H1 (cell line): ENCODE measurements at regions not wholly inside any gene's neighbourhood (a gene's known extent, or its start where the extent isn't known, plus 50 kb on each side); places are given as distances from the start of the nearest gene placed in this dataset.

ENCODE experiments used
- CTCF ChIA-PET: fragments of 300-600 bp; sonication (Branson Sonifier 250); formaldehyde crosslinking; loops from one replicate; lab custom pipeline; 2021; ENCODE audit not compliant: partially characterized antibody; lab: Charles Lee
- POLR2A ChIA-PET: fragments of 300-600 bp; sonication (Branson Sonifier 250); formaldehyde crosslinking; loops from one replicate; lab custom pipeline; 2021; ENCODE audit warnings: inconsistent platforms; ENCODE audit not compliant: partially characterized antibody; lab: Charles Lee
- DNase-seq, 2 experiments: peaks; one replicate each; pipeline versions ENCODE4 v3.0.0 to v3.0.0-alpha.2; 2010 to 2022; ENCODE audit warnings: low spot score in 2 of 2, low read depth in 1 of 2, mixed read lengths in 1 of 2
- FAIRE-seq: peaks from 2 replicates; lab custom pipeline; 2011; peaks lifted over from hg19 to GRCh38; lab: Jason Lieb, UNC
- H2AFZ ChIP-seq: 2 replicates; pipeline ENCODE4 v1.8.1; 2012; ENCODE audit warnings: low read length, inconsistent platforms
- H2AK5ac ChIP-seq: 2 replicates; pipeline ENCODE4 v1.6.1; 2013; ENCODE audit warnings: low read depth, low read length
- H2BK120ac ChIP-seq: replicated peaks from 2 replicates; pipeline ENCODE3; 2013; ENCODE audit warnings: low read depth, low read length, inconsistent platforms
- H2BK12ac ChIP-seq: 2 replicates; pipeline ENCODE4 v1.6.1; 2013; ENCODE audit warnings: low read depth, low read length
- H2BK15ac ChIP-seq: 2 replicates; pipeline ENCODE4 v1.6.1; 2013; ENCODE audit warnings: low read length
- H2BK20ac ChIP-seq: 2 replicates; pipeline ENCODE4 v1.6.1; 2013; ENCODE audit warnings: low read length
- H2BK5ac ChIP-seq: 2 replicates; pipeline ENCODE4 v1.6.1; 2013; ENCODE audit warnings: low read depth, low read length
- H3K14ac ChIP-seq: 2 replicates; pipeline ENCODE4 v1.6.1; 2013; ENCODE audit warnings: inconsistent platforms; ENCODE audit not compliant: insufficient read length
- H3K18ac ChIP-seq: 2 replicates; pipeline ENCODE4 v1.6.1; 2013; ENCODE audit warnings: low read length; ENCODE audit errors: extremely low read depth
- H3K23ac ChIP-seq: 2 replicates; pipeline ENCODE4 v1.6.1; 2013; ENCODE audit warnings: inconsistent platforms; ENCODE audit not compliant: insufficient read length
- H3K23me2 ChIP-seq: 2 replicates; pipeline ENCODE4 v1.6.1; 2013; ENCODE audit warnings: low read depth, low read length
- H3K27ac ChIP-seq: 2 replicates; pipeline ENCODE4 v1.6.1; 2011; ENCODE audit warnings: low read depth, low read length, inconsistent platforms
- H3K27me3 ChIP-seq, 4 experiments: replicated peaks in 1 of 4; 1 replicate in 1 of 4; 2 replicates in 3 of 4; pipeline versions ENCODE4 v1.6.1 to v1.8.1; 2011 to 2013; ENCODE audit warnings: low read length in 3 of 4, mild to moderate bottlenecking in 3 of 4, inconsistent platforms in 2 of 4, mixed read lengths in 2 of 4, moderate library complexity in 1 of 4; ENCODE audit not compliant: control insufficient read depth in 3 of 4, insufficient read depth in 3 of 4; ENCODE audit errors: extremely low read depth in 1 of 4
- H3K36me3 ChIP-seq, 4 experiments: 2 replicates each; pipeline versions ENCODE4 v1.6.1 to v1.8.1; 2011 to 2013; ENCODE audit warnings: mild to moderate bottlenecking in 4 of 4, low read length in 3 of 4, moderate library complexity in 2 of 4, control low read depth in 1 of 4, inconsistent platforms in 1 of 4; ENCODE audit not compliant: insufficient read depth in 4 of 4, control insufficient read depth in 2 of 4
- H3K4ac ChIP-seq: replicated peaks from 2 replicates; pipeline ENCODE3; 2013; ENCODE audit warnings: low read length, low read depth, mixed read lengths, inconsistent platforms; ENCODE audit not compliant: insufficient read length
- H3K4me1 ChIP-seq, 4 experiments: replicated peaks in 1 of 4; 1 replicate in 1 of 4; 2 replicates in 3 of 4; pipeline versions ENCODE4 v1.6.1 to v1.8.1; 2011 to 2013; ENCODE audit warnings: low read length in 3 of 4, inconsistent platforms in 2 of 4, mixed read lengths in 1 of 4; ENCODE audit not compliant: insufficient read depth in 4 of 4, control insufficient read depth in 3 of 4
- H3K4me2 ChIP-seq, 2 experiments: 2 replicates each; pipeline versions ENCODE4 v1.6.1 to v1.8.1; 2011 to 2013; ENCODE audit warnings: low read depth in 2 of 2, low read length in 2 of 2, control low read depth in 1 of 2, inconsistent platforms in 1 of 2, mild to moderate bottlenecking in 1 of 2; ENCODE audit not compliant: insufficient read depth in 1 of 2
- H3K4me3 ChIP-seq, 4 experiments: fragments of 200-600, 300-600 bp in 1 of 4; sonication (generic), shearing (Covaris generic), sonication (Bioruptor Twin) in 1 of 4; 2 replicates each; pipeline versions ENCODE4 v1.5.1 to v1.8.1; 2011 to 2016; ENCODE audit warnings: low read length in 4 of 4, low read depth in 3 of 4, control low read depth in 2 of 4, inconsistent platforms in 2 of 4, mild to moderate bottlenecking in 2 of 4, mixed read lengths in 1 of 4, moderate library complexity in 1 of 4; ENCODE audit not compliant: insufficient read depth in 2 of 4; ENCODE audit errors: extremely low read depth in 1 of 4
- H3K56ac ChIP-seq: replicated peaks from 2 replicates; pipeline ENCODE3; 2013; ENCODE audit warnings: low read depth, mild to moderate bottlenecking, mixed read lengths, low read length, inconsistent platforms; ENCODE audit not compliant: insufficient read length
- H3K79me1 ChIP-seq: 2 replicates; pipeline ENCODE4 v1.6.1; 2013; ENCODE audit warnings: low read depth, low read length, control low read depth
- H3K79me2 ChIP-seq, 2 experiments: 2 replicates each; pipeline versions ENCODE4 v1.6.1 to v1.8.1; 2012 to 2013; ENCODE audit warnings: low read length in 2 of 2, mild to moderate bottlenecking in 2 of 2, inconsistent platforms in 1 of 2; ENCODE audit not compliant: insufficient read depth in 2 of 2, control insufficient read depth in 1 of 2
- H3K9ac ChIP-seq, 4 experiments: replicated peaks in 1 of 4; 1 replicate in 1 of 4; 2 replicates in 3 of 4; pipeline versions ENCODE4 v1.6.1 to v1.8.1; 2011 to 2013; ENCODE audit warnings: low read depth in 3 of 4, low read length in 3 of 4, control low read depth in 2 of 4, mild to moderate bottlenecking in 2 of 4, moderate library complexity in 2 of 4, inconsistent platforms in 1 of 4; ENCODE audit errors: extremely low read depth in 1 of 4
- H3K9me3 ChIP-seq, 2 experiments: 2 replicates each; pipeline versions ENCODE4 v1.6.1 to v1.8.1; 2012 to 2013; ENCODE audit warnings: mild to moderate bottlenecking in 2 of 2, moderate library complexity in 2 of 2, control low read depth in 1 of 2, inconsistent platforms in 1 of 2, low read depth in 1 of 2, low read length in 1 of 2, mixed read lengths in 1 of 2; ENCODE audit not compliant: insufficient read depth in 2 of 2
- H4K20me1 ChIP-seq, 2 experiments: replicated peaks in 1 of 2; 2 replicates each; pipeline versions ENCODE3 to v1.8.1; 2011 to 2013; ENCODE audit warnings: inconsistent platforms in 2 of 2, low read length in 2 of 2, mild to moderate bottlenecking in 1 of 2; ENCODE audit not compliant: insufficient read depth in 2 of 2, control insufficient read depth in 1 of 2
- H4K5ac ChIP-seq: 2 replicates; pipeline ENCODE4 v1.6.1; 2013; ENCODE audit warnings: low read length, low read depth, mixed read lengths, inconsistent platforms; ENCODE audit not compliant: insufficient read length
- H4K8ac ChIP-seq: 2 replicates; pipeline ENCODE4 v1.8.0; 2013; ENCODE audit warnings: mild to moderate bottlenecking, moderate library complexity, low read length, inconsistent platforms; ENCODE audit not compliant: insufficient read depth; ENCODE audit errors: extremely low read depth
- H4K91ac ChIP-seq: replicated peaks from 2 replicates; pipeline ENCODE3; 2013; ENCODE audit warnings: low read length, mixed read lengths, inconsistent platforms; ENCODE audit not compliant: insufficient read length
- BACH1 ChIP-seq: IDR thresholded peaks from 2 replicates; pipeline ENCODE4 v1.6.1; 2012; ENCODE audit warnings: low read length, improper control_type of control experiment
- CBX8 ChIP-seq: fragments of 300-800, 300-1000 bp; sonication (generic); IDR thresholded peaks from 2 replicates; pipeline ENCODE4 v1.7.1; 2016; ENCODE audit warnings: low read depth, low read length, borderline replicate concordance
- KDM4A ChIP-seq: IDR thresholded peaks from one replicate; pipeline ENCODE4 v1.7.1; 2012; ENCODE audit warnings: low read depth, mild to moderate bottlenecking, moderate library complexity, low read length, inconsistent platforms; ENCODE audit not compliant: severe bottlenecking
- MAFK ChIP-seq: IDR thresholded peaks from 2 replicates; pipeline ENCODE4 v1.6.1; 2012; ENCODE audit warnings: low read depth, mild to moderate bottlenecking, improper control_type of control experiment, low read length
- RFX5 ChIP-seq: IDR thresholded peaks from 2 replicates; pipeline ENCODE4 v1.6.1; 2011; ENCODE audit warnings: low read depth, low read length, improper control_type of control experiment, borderline replicate concordance
- SP2 ChIP-seq: IDR thresholded peaks from 2 replicates; pipeline ENCODE4 v1.6.1; 2012; ENCODE audit warnings: mild to moderate bottlenecking, low read length, inconsistent platforms
- SP4 ChIP-seq: IDR thresholded peaks from 2 replicates; pipeline ENCODE4 v1.6.1; 2012; ENCODE audit warnings: low read length, inconsistent platforms
- SRF ChIP-seq: IDR thresholded peaks from 2 replicates; pipeline ENCODE4 v1.6.1; 2011; ENCODE audit warnings: mild to moderate bottlenecking, low read depth, low read length, moderate library complexity
- TBP ChIP-seq: IDR thresholded peaks from 2 replicates; pipeline ENCODE4 v1.6.1; 2011; ENCODE audit warnings: low read depth, low read length, improper control_type of control experiment
- TCF12 ChIP-seq: IDR thresholded peaks from 2 replicates; pipeline ENCODE4 v1.6.1; 2011; ENCODE audit warnings: low read depth, mild to moderate bottlenecking, low read length
- ZNF274 ChIP-seq: IDR thresholded peaks from 2 replicates; pipeline ENCODE4 v1.7.0; 2012; ENCODE audit warnings: low read length, borderline replicate concordance; ENCODE audit errors: extremely low read depth
- WGBS, 2 experiments: shearing (Covaris generic) in 1 of 2; methylation state at CpG; one replicate each; pipeline versions ENCODE4 v1.1.6 to v1.1.7; 2013 to 2015; ENCODE audit warnings: low lambda C conversion rate in 2 of 2, mixed read lengths in 2 of 2, inconsistent platforms in 1 of 2, low coverage in 1 of 2, missing lambda C conversion rate in 1 of 2; ENCODE audit not compliant: insufficient replicate concordance in 2 of 2, insufficient coverage in 1 of 2, insufficient read length in 1 of 2; ENCODE audit errors: extremely low coverage in 1 of 2, missing lambda C conversion rate in 1 of 2; 5-methylcytosine and 5-hydroxymethylcytosine counted together

DNA sequence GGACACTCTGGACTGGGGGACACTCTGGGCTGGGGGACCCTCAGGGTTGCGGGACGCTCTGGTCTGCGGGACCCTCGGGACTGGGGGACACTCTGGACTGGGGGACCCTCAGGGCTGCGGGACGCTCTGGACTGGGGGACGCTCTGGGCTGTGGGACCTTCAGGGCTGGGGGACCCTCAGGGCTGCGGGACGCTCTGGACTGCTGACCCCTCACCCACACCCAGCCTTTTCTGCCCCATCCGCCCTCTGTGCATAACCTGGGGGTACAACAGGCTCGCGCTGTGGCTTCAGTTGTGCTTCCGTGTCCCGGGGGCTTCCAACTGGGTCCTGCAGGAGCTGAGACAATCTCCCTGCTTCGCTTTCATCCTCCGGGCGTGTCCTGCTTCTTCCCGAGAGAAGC lies 766.0 kb downstream of the TRIML1 start:
- Histone ChIP-seq H3K4ac (no peak overlapping the region), H2BK20ac (no peak overlapping the region), H3K36me3 (no peaks in the 10 kb centered on the region), H3K18ac (no peak overlapping the region), H3K79me2 (no peaks in the 10 kb centered on the region), H3K9ac (no peak overlapping the region), H3K9me3 (no peaks in the 10 kb centered on the region; a peak in 1 of 4 replicates), H2BK15ac (no peak overlapping the region), H3K23me2 (no peaks in the 10 kb centered on the region), H2BK5ac (no peak overlapping the region), H3K27ac (no peak overlapping the region), H4K91ac (no peak overlapping the region), H2BK120ac (no peak overlapping the region), H4K5ac (no peak overlapping the region), H3K4me1 (no peaks in the 10 kb centered on the region), H3K4me2 (no peak overlapping the region), H3K4me3 (no peak overlapping the region), H4K20me1 (no peaks in the 10 kb centered on the region), H3K23ac (no peak overlapping the region), H2AK5ac (no peak overlapping the region), H3K14ac (no peak overlapping the region), H2BK12ac (no peak overlapping the region), H4K8ac (no peak overlapping the region), H3K27me3 (no peaks in the 10 kb centered on the region), H3K79me1 (no peaks in the 10 kb centered on the region), H3K56ac (no peak overlapping the region), H2AFZ (no peak overlapping the region)
- WGBS, 2 experiments: 86% methylated on average over 11 of the region's 18 CpGs; no CpG with 5 or more reads in 1 of the 2 experiments
- CTCF ChIA-PET: no interaction called here
- FAIRE-seq: no peak
- POLR2A ChIA-PET: no interaction called here
- TF ChIP-seq BACH1 (no peak), SP4 (no peak), RFX5 (no peak), KDM4A (no peak), CBX8 (no peak), TBP (no peak), ZNF274 (no peak), SRF (no peak), TCF12 (no peak), SP2 (no peak), MAFK (no peak)
- DNase-seq: no peak
